Stimulated activated CD4-positive, alpha-beta T cell treated with anti-CD3 and anti-CD28 coated beads, Interleukin-1b, Interleukin-23, amount 100 ng/mL, for 4 hours (primary cell): ENCODE measurements at regions not wholly inside any gene's neighbourhood (a gene's known extent, or its start where the extent isn't known, plus 50 kb on each side); places are given as distances from the start of the nearest gene placed in this dataset.

Experiments
- DNase-seq, 2 donors: peaks; one replicate each; pipeline ENCODE4 v3.0.0-alpha.2; 2020; ENCODE audit warnings: low read depth in 2 of 2

DNA sequence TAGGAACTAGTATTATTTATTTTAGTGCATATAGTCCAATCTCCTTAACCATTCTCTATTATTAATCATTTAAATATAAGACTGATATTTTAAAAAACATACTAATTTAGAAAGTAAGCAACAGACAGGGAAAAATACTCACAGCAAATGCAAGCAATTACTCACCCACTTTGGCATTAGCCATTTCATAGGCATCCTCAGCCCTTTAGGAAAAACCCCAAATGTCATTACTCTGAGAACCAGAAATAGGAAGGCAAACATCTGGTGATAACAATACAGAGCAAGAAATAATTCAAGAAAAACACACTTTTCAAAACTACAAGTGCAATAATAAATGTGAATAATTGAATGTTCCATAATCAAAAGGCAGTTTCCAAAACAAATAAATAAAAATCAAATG is 545.1 kb downstream of the PLPP3 start:
- DNase-seq, result no peak

DNA sequence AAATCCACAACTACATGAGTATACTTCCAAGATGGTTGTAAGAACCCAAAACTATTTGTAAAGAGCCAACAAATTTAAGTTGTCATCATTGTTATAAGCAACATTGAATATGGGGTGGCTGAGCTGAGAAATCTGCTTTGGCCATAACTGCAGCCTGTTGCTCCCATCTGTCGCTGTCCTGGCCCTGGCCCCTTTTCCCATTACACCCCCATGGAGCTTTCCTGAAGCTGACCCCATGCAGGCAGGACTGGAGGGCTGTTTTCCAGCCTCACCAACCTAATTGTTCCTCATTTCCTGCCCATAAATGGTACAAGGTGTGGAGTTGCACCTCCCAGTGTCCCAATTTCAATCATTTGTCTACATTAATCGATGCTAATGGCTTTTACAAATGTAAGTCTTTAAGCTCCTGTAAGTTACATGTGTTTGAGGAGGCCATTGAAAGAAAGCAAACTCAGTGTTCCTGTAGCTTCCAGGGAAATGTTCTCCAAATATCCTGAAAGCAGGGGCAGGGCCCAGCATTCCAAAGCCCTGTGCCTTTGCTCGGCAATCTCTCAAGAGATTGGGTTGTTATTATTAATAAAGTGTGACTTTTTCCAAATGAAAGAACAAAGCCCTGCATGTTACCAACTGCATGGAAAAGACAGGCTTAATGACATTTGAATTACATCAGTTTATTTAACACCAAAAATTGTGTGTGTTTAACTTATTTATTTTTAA is 545.9 kb downstream of the PLPP3 start:
- no peak for DNase-seq

DNA sequence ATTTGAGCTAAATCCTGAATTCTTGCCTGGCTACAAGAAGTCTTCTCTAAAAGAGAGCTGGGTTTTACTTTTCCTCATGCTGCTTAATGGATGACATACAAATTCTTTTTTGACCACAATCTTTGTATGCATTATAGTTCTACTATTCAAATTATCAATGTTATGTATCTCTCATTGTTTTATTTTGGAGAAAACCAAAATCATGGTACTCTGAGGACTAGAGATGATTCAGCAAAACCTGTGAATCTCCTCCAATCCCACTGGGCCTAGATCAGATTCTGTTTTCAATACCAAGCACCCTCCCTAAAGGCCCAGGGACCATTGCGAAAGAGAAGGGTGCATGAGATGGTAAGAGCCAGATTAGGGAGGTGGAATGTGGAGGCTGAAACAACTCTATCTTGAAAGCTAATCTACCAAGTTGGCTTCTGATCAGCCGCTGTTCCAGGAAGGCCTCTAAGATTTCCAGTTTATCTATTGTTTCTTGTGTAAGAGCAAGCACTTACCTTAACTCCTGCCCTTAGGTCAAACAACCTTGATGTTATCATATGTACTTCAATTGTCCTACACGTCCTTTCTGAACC is 547.2 kb downstream of the PLPP3 start:
- DNase-seq, result no peak

DNA sequence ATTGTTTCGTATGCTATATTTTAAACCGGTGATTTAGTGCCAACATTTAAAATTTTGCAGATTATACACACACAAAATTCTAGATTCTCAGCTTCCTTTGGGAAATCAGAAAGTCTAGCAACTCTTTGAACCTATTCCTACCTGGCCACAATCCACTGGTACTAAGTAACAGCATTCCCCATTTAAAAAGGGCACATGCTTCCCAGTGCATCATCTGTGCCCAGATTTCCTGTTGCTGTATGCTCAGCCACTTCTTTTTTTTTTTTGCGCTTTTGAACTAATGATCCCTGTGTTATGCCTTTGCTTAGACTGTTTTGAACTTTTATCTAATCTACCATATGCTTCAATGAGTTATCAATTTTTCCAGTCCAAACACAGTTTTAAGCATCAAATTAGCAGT is 548.4 kb downstream of the PLPP3 start:
- no peak for DNase-seq

DNA sequence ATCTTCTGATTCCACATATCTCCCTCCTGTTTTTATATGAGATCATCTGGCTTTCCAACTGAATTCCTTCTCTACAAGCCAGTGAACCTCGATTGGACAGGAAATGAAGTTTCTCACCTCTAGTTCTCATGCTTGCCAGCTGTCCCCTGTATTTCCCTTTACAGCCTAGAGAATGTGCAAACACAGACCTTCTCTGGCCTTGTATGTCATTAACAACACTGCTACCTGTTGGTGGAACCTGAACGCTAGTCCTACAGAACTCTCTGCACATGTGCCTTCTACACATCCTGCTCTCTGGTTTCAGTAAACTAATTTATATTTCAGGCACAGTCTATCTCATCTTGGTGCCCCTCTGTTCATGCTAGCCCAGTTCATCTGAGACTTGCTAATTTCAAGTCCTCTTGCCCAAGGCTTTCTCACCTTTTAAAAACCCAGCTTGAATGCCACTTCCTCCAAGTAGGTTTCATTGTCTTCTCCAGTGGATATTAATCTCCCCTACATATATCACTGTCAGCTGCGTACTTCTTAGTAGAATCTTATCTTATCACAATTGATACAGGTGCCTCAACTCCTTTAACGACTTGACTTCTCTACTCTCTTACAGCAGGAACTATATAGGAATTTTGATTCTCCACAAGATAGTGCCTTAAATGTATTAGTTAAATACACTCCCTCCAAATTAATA is 549.9 kb downstream of the PLPP3 start:
- DNase-seq, result no peak

DNA sequence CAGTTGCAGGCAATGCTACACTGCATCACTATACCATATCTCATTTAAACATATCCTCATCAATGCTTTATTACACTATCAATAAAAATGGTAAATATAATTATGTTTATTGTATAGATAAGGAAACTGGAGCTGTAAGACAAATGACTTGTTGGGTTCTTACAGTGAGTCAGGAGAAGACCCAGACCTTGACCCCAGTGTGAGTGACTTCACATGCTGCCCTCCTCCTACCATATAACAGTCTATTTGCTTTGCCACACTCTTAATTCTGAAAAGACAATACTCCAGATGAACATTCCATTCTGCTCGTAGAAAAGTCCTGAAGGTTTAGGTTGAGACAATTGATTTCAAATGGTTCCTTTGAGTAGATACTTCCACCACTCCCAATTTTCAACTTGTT is 550.5 kb downstream of the PLPP3 start:
- no peak for DNase-seq

DNA sequence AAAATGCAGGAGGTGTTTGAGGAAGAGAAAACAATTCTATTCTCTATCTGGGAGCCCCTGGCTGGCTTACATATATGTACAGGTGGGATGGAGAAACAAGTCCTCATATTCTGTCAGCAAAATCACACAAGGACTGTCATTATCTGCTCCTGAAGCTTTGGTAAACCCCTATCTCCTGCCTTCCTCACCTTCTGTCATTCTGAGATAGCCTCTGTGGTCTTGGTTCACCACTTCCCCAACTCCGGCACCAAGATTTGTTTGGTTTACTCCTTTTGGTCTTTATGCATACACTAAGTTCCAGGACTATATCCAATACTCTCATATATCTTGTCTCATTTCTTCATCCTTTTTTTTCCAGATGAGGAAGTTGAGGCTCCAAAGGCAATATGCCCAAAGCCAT is 551.1 kb downstream of the PLPP3 start:
- DNase-seq, result no peak

DNA sequence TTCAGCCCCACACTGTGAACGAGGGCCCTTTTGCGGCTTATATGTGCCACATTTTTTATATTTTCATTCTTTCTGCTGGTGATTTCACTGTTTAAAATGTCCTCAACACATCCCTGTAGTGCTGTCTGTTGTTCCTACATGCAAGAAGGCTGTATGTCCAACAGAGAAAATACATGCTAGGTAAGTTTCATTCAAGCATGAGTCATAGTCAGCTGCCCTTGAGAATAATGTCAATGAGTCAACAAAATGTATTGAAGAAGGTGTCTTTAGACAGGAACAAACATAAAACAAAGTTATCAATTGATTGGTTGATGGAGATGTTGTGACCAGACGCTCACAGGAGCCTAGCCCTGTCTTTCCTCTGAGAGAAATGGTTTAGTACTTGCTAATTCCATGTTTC is 553.4 kb downstream of the PLPP3 start:
- DNase-seq, result no peak

DNA sequence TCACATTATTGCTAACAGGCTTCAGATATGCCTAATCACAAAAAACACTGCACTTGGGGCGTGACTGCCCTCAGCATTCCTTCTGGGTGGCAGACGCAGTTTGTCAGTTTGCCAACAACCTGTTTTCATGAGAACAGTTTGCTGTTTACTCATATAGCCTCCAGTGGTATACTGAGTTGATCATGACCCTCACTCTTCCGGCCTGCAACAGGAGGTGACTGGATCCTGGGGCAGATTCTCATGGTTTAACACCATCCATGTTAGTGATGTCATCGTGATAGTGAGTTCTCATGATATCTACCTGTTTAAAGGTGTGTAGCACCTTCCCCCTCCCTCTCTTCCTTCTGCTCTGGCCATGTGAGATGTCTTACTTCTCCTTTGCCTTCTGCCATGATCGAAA is 555.2 kb downstream of the PLPP3 start:
- no peak for DNase-seq

DNA sequence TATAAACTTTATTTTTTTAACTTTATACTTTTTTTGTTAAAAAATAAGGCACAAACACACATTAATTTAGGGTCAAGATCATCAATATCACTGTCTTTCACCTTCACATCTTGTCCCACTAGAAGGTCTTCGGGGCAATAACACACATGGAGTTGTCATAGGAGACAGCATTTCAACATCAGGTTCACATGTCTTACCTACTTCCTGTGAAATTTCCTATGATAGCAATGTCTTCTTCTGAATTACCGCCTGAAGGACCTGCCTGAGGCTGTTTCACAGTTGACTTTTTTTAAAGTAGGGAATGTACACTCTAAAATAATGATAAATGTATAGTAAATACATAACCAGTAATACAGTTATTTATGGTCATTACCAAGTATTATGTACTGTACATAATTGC is 559.4 kb downstream of the PLPP3 start:
- DNase-seq, result no peak

DNA sequence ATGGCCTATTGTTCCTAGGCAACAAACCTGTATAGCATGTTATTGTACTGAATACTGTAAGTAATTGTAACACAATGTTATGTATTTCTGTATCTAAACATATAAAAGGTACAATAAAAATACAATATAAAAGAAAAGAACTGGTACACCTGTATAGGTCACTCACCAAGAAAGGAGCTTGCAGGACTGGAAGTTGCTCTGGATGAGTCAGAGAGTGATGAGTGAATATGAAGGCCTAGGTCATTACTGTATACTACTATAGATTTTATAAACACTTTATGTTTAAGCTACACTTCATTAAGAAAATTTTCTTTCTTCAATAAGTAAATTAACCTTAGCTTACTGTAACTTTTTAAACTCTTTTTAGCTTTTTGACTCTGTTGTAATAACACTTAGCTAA is 559.9 kb downstream of the PLPP3 start:
- no peak for DNase-seq

DNA sequence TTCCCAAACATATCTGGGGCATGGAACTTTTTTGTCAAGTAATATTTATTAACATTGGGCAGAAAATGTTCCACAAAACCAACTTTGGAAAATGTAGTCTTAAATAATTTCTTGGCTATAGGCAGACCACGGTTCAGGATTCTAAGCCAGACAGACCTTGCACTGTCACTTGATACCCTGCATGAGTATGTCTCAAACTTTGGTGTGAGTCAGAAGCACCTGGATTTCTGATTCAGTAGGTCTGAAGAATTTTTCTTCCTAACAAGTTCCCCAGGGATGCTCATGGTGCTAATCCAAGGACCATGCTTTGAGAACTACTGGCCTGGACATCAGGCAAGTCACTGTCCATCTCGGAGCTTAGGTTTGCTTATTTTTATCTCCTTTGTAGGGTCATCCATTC is 562.0 kb downstream of the PLPP3 start:
- DNase-seq, result no peak

DNA sequence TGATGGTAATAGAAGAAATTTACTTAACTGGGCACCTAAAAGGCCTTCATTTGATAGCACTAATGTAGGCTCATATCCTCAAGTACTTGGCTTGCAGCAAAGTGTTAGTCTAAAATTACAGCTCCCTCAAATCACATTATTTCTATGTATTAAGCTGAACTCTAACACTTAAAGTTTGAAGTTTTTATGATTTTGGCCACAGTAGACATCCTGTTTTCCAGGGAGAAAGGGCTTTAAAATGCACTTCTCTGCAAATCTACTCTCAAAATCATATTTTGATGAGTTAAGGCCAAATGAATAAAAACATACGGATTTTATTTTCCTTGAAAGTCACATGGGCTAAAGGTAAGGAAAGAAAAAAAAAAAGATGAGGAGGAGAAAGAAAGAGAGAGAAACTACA is 575.5 kb downstream of the PLPP3 start:
- no peak for DNase-seq

DNA sequence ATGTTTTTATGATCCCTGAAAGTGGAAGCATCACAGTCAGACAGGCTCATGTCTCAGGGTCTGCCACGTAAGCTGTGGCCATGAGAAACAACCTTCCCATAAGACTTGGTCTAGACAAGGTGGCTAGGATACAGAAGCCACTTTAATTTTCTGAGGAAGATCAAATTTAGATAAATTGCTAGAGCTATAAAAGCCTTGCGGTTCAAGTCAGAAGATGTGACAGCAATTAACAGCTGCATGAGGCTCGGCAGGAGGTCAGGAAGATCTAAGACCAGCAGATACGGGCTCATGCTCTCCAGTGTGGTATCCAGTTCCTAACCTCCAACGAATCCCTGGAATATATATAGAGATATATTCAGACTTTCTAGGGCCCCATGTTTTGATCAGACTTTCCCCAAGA is 577.1 kb downstream of the PLPP3 start:
- DNase-seq, result no peak

DNA sequence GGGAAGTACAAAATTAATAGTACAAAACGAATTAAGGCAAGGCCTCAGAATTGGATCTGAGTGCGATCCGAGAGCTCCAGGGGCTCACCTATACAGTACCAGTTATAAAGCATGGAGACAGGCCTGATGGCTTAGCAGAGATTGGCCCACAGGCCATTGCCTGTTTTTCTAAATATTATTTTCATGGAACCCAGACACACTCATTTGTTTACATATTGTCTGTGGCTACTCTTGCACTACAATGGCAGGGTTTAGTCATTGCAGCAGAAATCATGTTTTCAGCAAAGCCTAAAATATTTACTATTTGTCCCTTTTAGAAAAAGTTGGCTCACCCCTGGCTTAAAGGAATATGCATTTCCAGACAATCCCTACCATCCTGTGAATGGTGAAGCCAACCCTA is 578.9 kb downstream of the PLPP3 start:
- DNase-seq, result no peak

DNA sequence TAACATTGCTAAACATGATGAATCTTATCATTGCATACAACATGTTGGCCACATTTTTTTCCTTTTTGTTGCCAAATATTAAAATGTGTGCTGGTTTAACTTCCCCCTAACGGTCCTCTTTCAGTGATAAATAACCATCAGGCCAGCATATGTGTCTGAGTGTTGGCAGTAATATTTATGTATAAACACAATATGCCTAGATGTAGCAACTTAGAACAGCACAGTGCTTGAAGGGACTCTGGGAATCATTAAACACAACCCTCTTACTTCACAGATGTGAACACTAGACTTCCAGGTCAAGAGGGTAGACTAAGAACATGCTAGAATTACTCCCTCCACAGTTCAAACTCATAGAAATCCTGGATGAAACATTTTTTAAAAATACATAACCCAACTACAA is 581.8 kb downstream of the PLPP3 start:
- DNase-seq, result no peak

DNA sequence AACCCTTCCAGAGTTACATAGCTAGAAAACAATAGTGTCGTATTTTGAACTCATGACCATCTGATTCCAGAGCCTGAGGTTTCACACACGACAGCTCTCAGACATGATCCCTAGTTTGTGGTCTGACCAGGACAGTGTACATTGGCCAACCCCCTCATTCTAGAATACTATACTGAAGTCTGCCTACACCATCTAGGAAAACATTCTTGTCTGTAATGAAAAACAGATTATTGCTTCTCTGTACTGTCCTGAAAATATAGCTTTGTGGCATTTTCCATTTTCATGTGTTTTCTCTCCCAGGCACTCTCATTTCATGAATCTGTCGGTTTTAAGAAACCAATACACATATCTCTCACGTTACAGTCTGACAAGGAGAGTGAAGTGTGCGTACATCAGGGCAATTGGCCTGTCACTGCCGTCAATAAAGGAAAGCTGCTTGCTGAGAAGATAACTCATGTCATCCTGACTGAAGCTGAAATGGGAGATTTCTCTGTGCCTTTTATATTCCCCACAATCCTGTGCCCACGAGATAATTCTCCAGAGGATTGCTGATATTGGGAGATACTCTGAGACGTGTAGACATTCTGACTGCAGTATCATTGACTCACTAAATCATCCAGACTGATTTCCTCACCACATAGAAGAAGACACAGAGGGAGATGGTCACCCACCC is 585.6 kb downstream of the PLPP3 start:
- DNase-seq, result no peak

DNA sequence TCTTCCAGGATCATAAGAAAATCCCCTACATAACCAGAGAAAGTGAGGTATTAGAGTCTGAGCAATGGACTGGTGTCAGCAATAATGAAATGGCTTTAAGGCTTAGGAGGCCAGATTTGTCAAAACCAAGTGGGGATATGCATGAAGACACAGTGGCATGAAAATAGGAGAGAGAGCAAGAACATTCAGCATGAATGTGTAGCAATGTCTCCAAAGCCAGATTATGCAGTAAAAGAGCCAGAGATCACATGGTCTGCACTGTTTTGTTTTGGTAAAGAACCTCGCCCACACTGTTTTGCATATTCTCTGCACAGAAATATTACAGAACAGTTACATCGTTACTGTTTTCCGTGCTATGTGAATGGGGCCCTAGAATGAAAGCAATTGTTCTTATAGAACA is 589.4 kb downstream of the PLPP3 start:
- DNase-seq, result no peak

DNA sequence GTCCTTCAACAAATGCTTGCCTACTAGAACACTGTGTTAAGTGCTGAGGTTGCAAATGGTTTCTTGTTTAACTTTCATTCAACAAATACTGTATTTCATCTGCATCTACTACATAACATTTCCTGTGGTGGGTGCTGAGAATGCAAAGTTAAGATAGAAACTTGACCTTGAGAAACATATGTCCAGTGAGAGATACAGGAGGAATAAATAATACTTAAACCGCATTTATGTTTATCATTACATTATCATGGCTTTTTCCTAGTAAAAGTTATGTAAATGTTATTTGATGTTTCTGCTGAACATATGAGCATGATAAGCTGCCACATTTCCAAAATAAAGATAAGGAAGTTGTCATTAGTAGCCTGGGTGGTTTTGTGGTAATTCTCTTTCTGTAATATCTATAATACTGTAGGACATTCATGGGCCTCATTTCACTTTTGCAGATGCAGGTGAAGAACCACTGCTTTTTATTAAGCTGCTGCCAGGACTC is 590.4 kb downstream of the PLPP3 start:
- no peak for DNase-seq

DNA sequence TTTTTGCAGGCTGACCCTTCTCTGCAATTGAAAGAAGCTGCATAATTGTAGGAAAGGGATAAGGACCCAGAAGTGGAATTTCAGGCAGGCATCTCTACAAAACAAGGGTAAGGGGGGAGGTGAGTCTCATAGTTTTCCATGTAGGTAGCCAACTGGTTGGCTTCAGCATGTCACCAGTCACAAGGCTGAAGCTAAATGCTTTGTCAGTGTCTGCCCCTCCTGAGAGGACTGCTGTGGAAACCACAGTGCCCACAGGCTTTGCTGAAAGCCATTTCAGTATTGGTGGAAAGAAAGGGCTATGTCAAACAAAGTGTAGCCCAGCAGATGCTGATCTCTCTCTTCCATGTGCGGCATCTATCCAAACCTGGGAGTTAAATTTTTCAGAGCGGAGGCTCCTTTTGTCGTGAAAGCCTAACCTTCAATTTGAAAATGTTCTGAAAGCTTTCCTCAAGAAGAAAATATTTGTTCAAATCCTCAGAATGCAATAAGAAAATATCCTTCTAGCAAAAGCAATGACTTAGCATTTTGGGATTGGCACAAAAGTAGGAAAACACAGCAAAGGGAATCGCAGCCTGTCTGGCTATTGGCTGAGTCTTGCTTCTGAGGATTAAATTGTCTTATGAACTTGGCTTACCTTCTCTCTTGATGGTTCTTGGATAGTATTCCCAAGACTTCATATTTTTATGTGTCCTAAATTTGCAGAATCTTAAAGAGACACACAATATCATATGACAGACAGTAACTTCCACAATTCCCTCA is 591.7 kb downstream of the PLPP3 start:
- DNase-seq, result no peak

DNA sequence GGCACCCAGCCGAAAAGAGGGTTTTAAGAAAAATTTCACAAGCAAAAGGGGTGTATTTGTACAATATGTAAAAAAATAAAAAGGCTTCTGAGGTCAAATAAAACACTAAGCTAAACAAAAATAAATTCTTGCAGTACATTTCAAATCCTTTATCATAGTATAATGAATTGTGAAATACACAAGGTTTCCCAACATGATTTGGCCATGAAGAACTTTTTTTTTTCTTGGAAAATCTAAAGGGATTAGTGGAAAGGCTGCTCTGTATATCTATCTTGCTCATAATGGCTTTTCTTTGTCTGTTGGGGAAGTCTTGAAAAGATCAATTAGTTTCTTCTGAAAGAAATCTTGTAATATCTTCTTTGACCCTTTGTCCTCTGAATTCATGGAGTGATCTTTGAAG is 593.4 kb downstream of the PLPP3 start:
- no peak for DNase-seq
